Dermis blood vessel endothelial cell (primary cell): ENCODE measurements at regions not wholly inside any gene's neighbourhood (a gene's known extent, or its start where the extent isn't known, plus 50 kb on each side); places are given as distances from the start of the nearest gene placed in this dataset.

Source experiments
- DNase-seq: peaks from one replicate; pipeline ENCODE4 v3.0.0; 2010

GRCh38 chr7:22622116-22622785, 104.7 kb upstream of the IL6 start:
- DNase-seq: no peak

DNA sequence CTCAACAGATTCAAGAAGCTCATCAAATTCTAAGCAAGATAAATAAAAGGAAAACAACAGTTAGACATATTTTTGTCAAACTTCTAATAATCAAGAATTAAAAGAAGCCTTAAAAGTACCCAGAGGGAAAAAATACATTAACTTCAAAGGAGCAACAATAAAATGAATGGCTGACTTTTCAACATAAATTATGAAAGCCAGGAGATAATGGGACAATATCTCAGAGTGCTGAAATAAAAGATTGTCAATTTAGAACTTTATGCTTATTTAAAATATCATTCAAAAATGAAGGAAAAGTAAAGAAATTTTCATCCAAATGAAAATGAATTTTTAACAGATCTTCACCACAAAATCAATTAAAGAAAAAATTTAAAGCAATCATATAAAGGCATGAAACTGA, 108.5 kb upstream of the IL6 start:
- no peak for DNase-seq

- no peak for DNase-seq
Measured at GRCh38 chr7:22617166-22617565, 109.8 kb upstream of the IL6 start.

DNA sequence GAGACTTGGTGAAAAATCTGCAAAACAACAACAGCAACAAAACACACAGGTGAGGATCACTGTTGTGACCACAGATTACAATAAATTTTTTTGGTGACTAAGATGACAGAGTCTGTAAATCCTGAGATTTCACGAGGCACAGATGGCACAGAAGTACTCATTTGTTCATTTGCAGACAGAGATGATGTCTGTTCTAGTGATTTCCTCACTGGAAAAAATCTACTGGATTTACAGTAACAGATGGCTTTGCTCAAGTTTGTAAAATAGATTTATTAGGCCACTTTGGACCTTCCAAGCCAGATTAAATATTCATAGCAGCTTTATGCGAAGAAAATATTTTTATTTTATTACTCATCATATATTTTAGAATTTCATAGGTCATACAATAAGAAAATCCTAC, 113.5 kb upstream of the IL6 start:
- DNase-seq: no peak

DNA sequence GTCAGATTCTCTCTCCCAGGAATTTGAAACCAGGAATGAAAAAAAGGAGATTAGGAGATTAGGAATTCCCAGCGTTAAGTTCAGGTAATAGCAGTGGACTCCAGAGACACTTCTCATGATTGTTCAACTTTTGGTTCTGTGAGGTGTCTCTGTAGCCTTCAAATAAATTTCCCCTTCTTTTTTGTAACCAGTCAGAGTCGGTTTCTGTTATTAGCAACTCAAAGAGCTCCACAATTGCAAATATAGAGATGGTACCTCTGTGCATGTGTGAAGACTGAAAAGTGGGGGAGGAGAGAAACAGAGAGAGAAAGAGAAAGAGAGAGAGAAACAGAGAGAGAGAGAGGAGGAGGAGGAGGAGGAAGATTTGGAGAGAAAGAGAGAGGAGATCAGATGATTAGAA, 112.8 kb upstream of the STEAP1B start:
- no peak for DNase-seq

DNA sequence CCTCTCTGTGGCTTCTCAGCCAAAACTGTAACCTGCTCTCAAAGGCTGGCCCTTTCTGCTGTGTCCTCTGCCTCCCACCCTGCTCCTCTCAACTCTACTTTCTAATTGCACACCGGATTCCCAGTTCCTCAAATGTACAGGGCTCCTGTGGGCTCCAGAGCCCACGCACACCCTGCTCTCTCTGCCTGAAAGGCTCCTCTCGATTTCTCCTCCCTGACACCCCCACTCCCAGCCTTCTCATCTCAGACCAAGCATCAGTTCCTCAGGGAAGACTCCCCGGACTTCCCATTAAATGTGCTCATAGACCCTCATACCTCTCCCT, 111.7 kb upstream of the STEAP1B start:
- no peak for DNase-seq

- DNase-seq: no peak
Measured at GRCh38 chr7:22610951-22611757, 111.2 kb upstream of the STEAP1B start.

DNA sequence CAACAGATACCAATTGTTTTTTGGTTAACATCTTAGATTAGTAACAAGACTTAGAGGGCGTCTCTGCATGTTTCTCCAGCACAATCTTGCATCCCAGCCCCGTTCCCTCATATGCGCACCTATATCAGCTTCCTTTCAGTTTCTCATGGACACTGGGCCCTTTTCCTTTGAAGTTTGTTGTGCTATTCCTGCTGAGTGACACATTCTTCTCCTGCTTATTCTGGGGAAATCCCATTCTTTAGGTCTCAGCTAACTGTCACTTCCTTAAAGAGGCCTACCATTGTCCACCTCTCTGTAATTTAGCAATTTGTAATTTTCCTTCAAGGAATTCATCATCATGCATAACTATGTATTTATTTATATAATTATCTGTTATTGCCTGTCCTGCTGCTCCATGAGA, 110.3 kb upstream of the STEAP1B start:
- DNase-seq: peak; percentile 64

GRCh38 chr7:22607180-22607579, 107.2 kb upstream of the STEAP1B start:
- no peak for DNase-seq

DNA sequence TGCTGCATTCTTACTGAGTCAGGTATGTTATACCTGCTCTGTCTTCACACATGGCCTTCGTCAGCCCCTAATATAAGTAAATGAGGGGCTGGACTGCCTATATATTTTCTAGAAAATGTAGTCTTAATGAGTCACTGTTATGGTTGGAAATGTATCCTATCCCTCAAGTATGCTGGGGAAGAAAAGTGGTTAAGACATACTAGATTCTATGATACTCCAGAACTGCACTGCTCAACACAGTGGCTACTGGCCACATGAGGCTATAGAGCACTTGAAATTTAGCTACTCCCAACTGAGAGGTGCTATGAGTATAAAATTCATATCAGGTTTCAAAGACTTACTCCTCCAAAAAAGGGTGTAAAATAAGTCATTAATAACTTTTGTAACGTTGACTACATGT, 104.3 kb upstream of the STEAP1B start:
- DNase-seq: no peak

DNA sequence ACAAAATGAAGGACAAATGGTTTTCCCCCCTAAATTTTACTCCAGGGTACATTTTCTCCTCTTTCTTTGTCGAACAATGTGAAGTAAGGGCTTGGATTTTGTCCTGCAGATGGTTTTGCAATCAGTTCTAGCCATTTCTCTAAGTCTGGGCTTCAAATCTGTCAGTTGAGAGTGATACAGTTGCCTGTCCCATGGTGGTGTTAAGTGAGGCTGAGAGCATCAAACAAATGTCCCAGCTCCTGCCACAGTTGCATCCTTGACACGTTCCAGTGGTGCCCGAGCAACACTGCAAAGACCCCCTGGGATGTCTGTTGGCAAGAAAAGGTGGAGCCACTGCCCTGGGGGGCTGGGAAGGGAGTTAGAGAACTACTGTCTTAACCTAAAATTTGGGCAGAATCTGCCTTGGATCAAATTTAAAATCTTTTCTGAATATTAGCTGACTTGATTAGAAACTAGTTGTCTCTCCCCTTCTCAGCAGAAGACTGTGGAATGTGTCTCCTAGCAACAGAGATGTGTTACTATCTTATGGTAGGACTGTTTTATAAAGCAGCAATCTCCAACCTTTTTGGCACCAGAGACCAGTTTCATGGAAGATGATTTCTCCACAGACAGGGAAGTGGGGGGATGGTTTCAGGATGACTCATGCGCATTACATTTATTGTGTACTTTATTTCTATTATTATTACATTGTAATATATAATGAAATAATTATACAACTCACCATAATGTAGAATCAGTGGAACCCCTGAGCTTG, 102.0 kb upstream of the STEAP1B start:
- DNase-seq: peak; percentile 64

DNA sequence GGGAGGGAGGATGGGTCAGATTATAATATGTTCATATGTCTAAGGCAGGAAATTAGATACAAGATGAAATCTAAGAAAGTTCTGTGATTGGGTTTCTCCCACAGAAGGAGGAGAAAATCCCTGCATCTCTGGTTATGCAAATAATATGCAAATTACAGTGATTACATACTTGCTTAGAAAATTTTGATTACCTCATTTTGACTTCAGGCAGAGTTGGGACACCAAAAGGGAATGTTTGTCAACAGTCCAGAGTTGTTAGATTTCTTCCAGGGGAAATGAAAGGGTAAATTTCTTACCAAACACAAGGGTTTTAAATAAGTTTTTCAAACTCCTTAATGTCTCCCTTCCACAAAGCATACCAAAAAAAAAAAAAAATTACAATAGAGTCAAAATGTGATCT, 101.4 kb upstream of the STEAP1B start:
- no peak for DNase-seq

GRCh38 chr7:22601003-22601402, 101.0 kb upstream of the STEAP1B start:
- DNase-seq: peak; percentile 56

GRCh38 chr7:22598318-22598920, 98.4 kb upstream of the STEAP1B start:
- no peak for DNase-seq

DNA sequence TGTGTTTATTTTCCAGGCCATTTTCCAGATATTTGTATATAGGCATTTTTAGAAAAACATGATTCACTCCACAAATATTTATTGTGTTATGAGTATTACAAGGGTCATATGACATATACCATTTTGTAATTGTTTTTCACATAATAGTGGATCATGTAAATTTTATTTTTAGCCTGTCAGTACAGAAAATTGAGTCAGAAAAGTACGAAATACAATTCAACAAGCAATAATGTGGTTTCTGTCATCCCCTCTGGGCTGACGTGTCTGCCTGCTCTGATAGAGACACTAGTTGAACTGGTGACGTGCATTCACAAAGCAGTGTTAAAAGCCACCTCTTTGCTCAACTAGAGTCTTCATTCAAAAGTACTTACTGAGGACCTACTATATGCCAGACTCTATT, 97.9 kb upstream of the STEAP1B start:
- DNase-seq: peak; percentile 64

DNA sequence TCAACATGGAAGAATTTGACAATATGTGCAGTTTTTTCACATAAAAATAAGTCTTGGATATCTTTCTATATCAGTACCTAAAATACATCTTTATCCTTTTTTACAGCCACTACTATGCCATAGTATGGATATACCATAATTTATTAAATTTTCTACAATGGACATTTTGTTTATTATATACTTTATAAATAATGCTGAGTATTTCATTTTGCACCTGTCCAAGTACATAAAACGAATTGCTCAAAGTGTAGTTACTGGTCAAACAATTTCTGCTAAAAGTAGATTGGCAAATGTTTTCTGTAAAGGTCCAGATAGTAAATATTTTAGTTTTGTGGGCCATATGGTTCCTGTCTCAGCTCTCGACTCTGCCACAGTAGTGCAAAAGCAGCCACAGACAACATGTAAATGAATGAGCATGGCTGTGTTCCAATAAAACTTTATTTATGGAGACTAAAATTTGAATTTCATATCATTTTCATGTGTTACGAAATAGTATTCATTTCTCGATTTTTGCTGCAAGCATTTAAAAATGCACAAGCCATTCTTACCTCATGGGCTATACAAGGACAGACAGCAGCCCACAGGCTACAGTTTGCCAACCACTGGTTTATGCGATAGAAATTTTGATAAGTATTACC, 96.9 kb upstream of the STEAP1B start:
- DNase-seq: no peak

DNA sequence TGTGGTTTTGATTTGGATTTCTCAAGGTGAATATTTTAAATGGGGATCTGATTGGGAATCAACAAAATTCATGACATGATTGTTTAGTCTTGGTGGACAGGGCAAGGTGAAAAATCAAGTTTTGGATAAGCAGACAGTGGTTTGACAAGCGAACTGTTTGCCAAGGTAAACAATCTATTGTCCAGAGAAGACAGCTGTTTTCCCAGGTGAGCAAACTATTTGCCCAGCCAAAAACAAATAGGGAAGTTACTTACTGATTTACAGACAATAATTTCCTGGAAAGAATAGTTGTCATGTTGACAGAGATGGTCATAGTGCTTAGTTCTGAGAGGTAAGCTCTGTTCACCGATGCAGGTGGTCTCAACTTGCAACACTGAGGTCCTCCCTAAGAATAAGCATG, 94.0 kb upstream of the STEAP1B start:
- no peak for DNase-seq

DNA sequence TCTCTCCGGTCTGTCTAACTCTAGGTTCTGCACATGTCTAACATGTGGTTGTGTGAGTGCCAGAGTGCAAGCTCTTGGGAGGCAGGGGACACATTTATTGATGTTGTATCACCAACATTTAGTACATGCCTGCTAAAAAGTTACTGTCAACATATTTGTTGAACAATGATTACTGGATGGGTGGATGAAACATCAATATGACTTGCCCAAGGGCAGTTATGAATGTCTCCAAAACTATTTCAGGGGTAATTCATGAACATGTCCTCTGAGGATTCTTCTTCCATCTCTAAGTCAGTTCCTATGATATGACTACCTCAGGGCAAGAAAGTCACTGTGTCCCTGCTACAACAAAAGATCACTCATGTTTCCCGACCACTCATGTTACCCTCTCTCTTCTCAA, 91.3 kb upstream of the STEAP1B start:
- DNase-seq: no peak

DNA sequence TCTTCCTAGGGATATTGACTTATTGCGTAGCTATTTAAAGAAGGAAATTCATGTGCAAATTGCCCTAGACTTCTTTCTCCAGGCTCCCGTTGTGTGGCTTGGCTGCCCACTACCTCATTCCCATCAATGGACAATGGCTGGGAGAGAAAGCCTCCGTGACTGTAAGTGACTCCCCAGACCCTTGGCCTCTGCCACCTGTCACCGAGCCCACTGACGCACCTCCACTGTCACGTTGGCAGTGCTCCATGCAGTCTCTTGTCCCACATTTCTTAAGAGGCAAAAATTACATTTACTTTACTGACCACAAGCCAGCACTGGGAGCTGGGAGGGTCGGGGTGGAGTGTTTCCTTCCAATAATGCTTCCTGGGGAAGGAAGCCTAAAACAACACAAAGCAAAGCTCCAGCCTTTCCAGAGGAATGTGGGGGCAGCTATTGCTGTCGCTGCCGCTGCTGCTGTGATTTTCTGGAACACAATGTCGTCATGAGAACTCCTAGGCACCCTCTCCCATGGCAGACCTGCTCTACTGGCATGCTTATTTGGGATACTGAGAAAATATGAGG, 89.7 kb upstream of the STEAP1B start:
- peak; percentile 88 for DNase-seq

DNA sequence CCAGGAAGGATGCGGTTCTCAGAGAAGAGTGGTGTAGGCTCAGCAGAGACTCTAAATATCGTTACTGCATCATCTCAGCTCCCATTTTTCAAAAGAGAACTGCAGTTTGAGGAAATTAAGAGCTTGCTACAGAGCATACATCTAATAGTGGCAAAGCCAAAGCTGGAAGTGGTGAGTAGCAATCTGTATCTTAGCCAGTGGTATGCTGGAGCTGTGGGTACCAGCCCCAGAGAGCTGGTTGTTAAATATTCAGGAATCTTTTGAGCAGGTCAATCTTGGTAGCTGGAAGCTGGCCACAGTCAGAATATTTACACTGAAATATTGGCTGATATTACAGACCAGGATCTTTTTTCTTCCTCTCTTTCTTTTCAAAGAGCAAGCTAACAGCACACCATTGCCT, 88.4 kb upstream of the STEAP1B start:
- DNase-seq: no peak

DNA sequence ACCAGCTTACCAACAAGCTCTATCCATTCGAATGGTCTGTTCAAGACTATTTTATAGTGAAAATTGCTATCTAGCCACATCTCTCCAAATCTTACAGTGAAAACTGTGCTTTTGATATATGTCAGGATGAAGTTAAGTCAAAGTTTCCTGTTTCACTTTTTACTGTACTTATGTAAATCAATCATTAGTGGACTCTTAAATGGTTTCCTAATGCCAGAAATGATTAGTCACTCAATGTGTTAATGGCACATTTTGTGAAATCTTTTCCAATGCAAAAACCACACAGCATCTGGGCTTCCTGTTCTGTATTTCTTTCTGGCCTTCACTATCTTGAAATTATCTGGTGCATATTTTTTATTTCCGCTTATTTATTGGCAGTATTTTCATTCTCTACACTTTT, 87.3 kb upstream of the STEAP1B start:
- DNase-seq: peak; percentile 77

DNA sequence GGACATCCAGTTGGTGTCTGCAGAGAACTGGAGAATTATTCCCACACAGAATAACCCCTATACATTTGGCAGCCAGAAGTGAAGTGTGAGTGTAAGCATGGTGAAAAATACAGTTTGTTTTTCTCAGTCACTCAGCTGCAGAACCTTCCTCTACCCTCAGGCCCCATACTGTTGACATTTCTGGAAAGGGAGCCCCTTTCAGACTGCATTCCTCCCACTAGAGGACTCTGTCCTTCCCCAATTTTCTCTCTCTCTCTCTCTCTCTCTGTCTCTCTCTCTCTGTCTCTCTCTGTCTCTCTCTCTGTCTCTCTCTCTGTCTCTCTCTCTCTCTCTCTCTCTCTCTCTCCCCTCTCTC, 86.8 kb upstream of the STEAP1B start:
- DNase-seq: peak; percentile 60
